Stimulated activated CD4-positive, alpha-beta T cell treated with anti-CD3 and anti-CD28 coated beads, Interleukin-15, amount 100 ng/mL, for 1 hour (primary cell): ENCODE measurements at regions not wholly inside any gene's neighbourhood (a gene's known extent, or its start where the extent isn't known, plus 50 kb on each side); places are given as distances from the start of the nearest gene placed in this dataset.
"Not testable (repeated sequence)": the region's sequence is repeated elsewhere in the genome, so short reads cannot be mapped to it uniquely, and the experiment has no call there.

ENCODE experiments used
- DNase-seq, 2 donors: peaks; one replicate each; pipeline ENCODE4 v3.0.0-alpha.2; 2020; ENCODE audit warnings: low read depth in 1 of 2, low spot score in 1 of 2

DNA sequence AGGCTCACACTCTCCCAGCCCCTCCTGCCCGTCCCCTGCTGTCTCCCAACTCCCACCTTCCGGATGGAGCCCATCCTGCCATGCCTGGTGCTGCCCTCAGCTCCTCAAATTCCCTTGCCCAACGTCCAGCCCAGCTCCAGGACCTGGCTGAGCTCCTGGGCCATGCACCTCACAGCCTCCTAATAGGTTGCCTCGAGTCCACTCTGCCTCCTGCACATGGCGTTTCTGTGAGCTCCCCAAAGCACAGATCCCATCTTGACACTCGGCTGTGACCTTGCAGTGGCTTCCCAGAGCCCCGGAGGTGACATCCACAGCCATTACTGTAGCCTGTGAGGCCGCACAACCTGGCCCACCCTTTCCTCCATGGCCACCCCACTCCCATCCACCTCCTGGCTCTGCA is 191.9 kb upstream of the SALL3 start:
- DNase-seq: no peak

DNA sequence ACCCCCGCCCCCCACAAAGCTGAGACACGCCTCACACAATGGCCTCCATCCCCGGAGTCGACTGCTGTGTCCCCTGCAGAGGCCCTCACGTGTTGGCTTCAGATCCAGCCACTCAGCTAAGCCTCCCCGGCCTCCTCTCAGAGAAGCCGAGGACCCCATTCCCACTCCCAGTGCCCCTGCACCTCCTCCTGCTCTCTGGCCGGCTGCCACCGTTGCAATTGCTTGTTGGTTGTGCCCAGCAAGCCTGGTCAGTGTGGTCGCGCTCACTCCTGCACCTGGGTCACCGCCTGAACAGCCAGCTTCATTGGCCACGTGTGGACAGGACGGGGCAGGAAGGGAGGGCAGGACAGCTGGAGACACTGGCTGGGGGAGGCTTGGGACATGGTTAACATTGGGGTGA is 191.5 kb upstream of the SALL3 start:
- no peak for DNase-seq

DNA sequence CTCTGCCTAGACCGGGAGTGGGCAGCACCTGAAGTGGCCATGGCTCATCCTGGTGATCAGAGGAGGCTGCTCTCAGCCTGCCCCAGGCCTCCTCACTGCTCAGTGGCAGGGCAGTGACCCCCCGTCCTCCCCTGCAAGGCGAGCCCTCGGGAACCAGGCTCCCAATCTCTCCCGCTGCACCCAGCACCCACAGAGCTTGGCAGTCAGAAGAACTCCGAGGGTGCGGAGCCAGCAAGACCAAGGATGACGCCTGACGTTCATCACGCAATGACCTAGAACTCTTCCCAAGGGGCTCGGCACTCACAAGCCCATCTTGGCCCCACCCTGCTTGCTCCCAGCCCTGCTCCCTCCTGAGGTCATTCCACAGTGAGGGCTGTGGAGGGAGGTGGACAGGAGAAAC is 189.8 kb upstream of the SALL3 start:
- DNase-seq: no peak

DNA sequence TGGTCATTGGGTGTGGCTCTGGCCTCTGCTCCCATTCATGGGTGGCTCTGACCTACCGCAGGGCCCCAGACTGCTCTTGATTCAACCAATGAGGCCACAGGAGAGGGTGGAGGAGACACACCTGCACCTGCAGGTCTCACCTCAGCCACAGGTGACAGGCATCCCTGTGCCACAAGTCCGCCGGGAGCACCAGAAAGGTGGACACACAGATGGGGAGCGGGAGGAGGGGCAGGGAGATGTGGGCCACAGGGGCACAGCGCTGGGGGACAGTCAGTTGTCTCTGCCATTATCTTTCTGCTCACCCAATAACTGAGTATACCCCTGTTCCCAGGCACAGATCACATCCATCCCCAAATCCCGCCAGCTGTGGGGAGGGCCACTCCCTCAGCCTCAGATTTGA is 189.1 kb upstream of the SALL3 start:
- no peak for DNase-seq

DNA sequence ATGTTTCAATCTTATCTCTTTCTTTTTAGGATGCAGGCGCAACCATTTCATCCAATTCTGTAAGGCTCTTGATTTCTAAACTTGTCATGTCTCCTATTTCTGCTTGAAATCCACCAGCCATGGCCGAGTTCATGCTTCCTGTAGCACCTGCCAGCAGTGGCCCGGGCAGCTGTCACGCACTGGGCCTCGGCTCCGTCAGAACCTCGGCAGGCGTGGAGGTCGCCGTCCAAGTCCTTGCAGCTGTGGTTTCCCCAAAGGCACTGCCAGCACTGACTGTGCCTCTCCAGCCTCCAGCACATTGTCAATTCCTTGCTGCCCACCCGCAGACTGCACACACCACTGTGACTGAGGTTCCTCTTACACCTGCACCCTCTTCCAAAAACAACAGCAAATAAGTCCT is 188.7 kb upstream of the SALL3 start:
- DNase-seq: no peak

DNA sequence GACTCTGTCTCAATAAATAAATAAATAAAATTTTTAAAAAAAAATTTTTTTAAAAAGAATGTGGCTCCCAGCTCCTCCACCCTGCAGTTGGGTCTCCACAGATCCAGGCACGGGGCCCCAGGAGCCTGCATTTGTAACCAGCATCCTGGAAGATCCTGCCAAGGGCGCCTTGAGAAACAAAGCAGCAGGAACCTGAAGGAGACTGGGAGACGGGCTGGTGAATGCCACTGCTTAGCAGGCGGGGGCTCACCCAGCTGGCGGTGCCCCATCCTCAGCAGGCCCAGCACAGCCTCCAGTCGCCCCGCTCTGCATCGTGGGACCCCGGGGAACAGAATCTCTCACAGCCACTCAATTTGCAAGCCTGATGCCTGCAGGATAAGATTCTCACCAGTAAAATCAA is 187.5 kb upstream of the SALL3 start:
- no peak for DNase-seq

DNA sequence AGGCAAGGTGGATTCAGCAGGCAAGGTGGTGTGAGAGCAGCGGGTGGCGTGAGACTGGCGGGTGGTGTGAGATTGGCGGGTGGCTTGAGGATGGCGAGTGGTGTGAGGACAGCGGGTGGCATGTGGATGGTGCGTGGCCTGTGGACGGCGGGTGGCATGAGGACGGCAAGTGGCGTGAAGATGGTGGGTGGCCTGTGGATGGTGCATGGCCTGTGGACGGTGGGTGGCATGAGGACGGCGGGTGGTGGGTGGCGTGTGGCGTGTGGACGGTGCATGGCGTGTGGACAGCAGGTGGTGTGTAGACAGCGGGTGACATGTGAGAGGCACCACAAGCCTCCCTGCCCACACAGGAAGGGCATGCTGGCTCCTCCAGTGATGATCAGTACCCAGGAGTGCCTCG is 186.9 kb upstream of the SALL3 start:
- DNase-seq: no peak

DNA sequence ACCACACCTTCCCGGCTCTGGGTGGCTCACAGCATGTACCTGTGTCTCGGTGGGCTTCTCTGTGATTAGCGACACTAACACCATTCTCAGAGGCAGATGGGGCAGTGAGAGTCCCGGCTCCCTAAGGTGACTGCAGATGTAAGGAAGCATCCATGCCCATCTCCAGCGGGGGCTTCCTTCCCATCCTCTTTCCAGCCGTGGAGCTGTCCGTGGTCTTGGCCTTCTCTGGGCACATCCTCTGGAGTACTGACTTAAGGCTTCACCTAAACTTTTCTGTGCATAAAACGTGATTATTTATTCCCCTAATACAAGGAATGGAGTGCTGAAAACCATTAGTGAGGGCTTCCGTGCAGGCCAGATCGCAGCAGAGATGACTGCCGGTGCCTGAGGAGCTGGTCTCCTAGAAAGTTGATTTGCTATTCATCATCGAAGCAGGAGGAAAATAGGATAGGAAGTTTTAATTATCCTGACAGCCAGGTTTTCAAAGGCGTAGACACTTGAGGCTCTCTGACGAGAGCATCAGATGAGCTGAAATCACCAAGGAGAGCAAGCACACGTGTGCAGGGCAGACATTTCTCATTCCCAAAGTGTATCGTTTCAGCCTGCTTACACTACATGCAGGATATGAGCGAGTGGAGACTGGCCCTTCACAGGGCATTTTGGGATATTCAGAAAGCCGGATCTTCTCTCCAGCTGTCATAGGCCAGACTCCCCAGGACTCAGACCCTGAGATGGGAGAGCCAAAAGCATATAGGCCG is 186.1 kb upstream of the SALL3 start:
- no peak for DNase-seq

DNA sequence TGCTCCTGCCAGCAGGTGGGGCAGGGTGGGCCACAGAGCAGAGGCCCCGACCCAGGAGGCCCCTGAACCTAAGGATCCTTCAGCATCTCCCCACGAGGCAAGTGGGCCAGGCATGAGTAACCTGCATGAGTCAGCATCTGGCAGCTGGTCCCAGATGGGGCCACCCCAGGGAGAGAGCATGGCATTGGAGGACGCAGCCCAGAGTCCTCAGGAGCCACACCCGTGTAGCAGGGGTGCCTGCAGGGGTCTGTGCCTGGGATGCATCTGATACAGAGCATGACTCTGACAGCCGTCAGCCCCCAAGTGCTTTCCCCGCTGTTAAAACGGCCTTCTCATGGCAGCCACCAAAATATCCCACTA is 185.6 kb upstream of the SALL3 start:
- no peak for DNase-seq

DNA sequence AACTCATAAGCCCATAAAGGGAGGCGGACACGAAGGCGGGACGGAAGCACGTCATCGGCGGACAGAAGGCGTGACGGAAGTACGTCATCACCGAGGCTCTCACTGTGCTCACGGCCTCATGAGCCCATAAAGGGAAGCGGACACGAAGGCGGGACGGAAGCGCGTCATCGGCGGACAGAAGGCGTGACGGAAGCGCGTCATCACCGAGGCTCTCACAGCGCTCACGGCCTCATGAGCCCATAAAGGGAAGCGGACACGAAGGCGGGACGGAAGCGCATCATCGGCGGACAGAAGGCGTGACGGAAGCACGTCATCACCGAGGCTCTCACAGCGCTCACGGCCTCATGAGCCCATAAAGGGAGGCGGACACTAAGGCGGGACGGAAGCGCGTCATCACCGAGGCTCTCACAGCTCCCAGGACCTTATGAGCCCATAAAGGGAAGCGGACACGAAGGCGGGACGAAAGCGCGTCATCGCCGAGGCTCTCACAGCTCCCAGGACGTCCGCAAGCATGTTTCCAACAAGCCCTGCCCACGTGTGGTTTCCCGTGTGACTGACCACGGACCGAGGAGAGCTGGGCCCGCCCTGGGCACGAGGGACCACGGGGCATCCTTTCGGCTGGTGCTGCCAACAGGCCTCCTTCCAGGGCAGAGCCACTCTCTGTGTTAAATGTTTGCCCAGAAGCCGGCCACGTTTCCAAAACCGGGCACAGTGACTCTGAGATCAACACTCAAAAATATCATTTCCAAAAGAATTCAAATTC is 182.7 kb upstream of the SALL3 start:
- DNase-seq: no peak

DNA sequence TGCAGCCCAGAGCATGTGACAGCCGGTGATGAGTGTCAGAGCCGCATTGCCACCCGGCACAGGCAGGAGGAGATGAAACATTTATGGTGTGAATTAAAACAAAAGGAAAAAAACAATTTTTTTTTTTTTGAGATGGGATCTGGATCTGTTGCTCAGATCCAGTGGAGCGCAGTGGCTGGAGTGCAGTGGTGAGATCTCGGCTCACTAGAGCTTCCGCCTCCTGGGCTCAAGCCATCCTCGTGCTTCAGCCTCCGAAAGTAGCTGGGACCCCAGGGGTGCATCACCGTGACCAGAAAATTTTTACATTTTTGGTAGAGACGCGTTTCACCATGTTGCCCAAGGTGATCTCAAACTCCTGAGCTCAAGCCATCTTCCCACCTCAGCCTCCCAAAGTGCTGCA is 182.1 kb upstream of the SALL3 start:
- DNase-seq: no peak

DNA sequence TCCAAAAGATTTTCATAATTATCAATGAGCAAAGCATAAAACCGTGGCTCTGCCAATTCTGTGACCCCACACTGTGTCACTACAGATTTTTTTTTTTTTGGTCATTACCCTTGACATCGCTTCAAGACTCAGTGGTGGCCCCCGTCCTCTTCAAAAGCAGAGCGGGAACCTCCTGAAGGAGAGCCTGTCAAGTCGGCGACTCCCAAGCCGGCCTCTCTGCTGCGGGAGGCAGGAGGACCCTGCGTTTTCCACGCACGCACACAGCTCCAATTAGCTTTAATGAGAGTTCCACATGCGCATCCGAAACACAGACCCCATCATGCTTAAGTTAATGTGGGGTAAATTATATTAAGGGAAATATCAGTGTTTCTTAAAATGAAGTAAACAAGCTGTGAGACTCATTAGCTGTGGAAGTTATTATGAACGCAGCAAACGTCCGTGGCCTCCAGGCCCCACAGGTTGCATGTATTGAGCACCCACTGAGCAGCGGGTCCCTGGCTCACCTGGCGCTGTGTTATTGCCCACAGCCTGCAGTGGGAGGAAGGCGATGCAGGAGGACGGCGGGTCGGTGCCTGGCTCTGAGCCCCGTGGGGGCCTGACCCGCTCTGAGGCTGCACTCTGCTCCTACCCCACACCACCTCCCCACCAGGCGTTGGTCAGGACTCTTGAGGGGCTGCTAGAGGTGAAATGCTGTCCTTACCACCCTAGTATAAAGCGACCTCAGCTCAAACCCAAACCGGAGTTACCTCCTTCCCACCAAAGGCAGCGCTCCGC is 181.0 kb upstream of the SALL3 start:
- no peak for DNase-seq

DNA sequence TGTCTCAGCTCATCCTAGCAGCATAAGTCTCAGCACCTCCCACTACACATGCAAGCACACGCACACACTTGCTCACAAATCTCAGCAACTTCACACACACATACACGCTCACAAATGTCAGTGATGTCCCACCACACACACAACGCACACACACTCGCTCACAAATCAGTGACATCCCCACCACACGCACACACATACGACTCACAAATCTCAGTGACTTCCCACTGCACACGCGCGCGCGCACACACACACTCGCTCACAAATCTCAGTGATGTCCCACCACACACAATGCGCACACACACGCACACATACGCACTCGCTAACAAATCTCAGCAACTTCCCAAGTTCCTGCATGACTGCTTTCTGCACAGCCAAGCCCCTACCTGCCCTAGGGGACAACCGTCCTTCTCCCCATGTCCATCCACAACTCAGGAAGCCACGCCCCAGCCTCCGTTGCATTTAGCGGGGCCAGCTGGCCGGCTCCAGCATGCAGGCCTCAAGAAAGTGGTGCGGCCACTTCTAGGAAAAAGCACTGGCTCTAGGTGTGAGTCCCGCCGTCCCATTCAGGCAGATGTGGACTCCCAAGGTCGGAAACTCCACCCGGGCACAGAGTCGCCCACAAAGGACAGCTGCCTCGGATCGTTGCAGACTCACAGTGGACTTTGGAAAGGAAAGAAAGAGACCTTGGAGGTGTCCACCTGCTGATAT is 180.1 kb upstream of the SALL3 start:
- DNase-seq: no peak

DNA sequence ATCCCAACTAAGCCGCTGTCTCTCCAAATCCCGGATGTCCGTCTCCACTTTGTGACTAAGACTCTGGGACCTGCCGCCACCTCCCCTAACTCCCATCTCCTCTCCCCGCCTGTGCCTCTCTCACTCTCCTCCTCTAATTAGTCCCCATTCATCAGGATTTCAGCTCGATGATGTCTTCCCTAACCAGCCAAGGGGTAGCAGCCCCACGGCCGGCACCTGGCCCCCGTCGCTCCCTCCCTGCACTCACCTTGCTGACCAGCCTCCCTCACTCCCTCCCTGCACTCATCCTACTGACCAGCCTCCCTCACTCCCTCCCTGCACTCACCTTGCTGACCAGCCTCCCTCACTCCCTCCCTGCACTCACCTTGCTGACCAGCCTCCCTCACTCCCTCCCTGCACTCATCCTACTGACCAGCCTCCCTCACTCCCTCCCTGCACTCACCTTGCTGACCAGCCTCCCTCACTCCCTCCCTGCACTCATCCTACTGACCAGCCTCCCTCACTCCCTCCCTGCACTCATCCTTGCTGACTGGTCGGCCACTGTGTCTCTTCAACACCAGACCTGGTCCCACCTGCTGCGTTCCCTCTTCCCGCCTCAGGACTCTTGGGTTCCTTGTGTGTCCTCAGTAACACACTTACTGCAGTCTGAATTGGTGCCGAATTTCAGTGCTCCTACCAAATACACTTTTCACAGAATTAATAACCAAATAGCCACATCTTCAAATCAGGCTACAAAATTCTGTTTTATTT is 179.3 kb upstream of the SALL3 start:
- DNase-seq: not testable (repeated sequence)

DNA sequence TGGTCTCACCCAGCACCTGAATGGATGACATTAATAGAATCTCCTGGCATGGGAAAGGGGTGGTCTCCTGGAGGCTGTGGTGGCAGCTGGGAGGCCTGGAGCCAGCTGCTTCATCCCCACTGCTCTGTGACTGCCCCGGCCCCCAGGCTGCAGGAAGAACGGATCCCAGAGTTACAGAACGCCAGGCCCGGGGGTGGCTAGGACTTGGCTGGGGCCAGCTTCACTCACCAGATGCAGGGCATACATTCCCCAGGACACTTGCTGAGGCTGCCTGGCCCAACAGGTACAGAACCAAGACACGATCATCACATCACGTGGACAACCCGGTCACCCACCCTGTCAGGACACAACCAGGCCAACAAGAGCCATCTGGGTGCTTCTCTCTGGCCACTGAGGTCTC is 178.6 kb upstream of the SALL3 start:
- no peak for DNase-seq

DNA sequence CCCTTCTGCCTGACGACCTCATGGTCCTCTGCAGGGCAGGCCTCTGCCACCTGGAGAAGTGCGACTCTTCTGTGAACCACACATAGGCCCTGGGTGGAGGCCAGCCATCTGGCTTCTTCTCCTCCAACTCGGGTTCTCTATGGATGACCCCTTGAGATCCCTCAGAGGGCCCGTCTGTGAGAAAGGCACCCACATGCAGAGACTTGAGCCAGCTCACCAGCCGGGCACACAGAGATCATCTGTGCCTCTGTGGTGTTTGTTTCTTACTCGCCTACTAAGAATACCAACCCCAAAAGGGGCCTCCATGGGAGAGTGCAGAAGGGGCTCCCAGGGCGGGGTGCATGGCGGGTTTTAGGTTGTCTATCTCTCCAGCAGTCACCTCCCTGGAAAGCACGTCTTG is 176.5 kb upstream of the SALL3 start:
- DNase-seq: no peak

DNA sequence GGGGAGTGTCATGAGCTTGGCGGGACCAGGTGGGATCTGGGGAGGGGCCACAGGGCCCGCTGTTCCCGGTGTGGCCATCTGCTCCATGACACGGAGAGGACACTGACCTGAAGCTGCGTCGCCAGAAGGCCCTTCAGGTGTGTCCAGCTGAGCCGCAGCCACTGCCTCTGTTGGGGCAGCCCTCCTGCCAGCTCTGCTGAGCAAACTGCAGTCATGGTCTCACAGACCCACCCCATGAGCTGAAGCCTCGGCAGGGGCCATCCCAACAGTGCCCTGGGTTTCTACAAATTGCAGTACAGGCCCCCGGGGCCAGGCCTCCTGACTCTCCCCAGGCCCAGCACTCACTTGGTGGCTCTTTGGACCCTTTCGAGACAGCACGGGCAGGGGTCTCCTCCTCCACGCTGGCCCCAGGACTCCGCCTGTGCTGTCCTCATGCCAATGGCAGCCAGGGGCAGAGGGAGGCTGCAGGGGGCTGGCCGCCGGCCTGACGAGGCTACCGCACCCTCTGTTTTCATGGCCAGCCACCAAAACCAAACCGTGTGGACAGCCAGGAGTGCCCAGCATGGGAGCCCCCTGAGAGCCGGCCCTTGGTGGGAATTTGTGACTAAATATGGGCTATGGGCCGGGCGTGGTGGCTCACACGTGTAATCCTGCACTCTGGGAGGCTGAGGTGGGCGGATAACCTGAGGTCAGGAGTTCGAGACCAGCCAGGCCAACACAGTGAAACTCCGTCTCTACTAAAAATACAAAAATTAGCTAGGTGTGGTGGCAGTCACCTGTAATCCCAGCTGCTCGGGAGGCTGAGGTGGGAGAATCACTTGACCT is 175.2 kb upstream of the SALL3 start:
- no peak for DNase-seq

DNA sequence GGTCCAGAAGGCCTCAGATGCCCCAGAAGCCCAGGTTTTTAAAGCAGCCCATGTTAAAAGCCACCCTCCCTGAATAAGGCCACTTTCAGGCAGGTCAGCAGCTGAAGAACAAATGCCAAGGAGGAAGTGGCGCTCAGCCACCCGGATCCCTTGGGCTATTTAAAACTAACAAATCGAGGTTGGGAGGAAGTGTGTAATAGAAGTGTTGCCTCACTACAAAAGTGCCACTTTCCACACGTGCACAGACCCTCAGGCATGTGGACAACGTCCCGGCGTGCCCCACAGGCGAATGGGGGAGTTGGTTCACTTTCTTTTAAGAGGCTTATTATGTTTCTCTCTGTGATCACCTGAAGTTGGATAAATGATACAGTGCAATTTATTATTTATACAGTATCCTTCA is 173.8 kb upstream of the SALL3 start:
- DNase-seq: no peak

DNA sequence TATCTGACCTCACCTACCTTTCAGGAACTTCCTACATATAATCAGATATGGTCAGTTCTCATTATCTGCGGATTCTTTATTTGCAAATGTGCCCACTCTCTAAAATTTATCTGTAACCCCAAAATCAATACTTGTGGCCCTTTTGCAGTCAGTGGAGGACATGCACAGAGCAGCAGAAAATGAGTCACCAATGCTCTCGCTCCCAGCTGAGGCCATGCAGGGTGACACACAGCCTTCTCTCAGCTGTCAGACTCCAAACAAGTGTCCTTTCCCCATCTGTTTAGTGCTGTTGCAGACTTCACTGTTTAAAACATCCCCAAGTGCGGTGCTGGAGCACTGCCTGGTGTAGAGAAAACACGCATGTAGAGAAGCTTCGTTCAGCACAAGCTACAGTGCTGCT is 171.9 kb upstream of the SALL3 start:
- DNase-seq: no peak

DNA sequence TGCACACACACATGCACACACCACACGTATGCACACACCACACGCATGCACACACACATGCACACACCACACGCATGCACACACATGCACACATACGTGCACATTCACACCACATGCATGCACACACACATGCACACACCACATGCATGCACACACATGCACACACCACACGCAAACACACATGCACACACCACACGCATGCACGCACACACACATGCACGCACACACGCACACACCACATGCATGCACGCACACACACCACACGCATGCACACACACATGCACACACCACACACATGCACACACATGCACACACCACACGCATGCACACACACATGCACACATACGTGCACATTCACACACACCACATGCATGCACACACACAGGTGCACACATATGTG is 169.8 kb upstream of the SALL3 start:
- no peak for DNase-seq
